GM21447 (cell line): ENCODE measurements at regions not wholly inside any gene's neighbourhood (a gene's known extent, or its start where the extent isn't known, plus 50 kb on each side); places are given as distances from the start of the nearest gene placed in this dataset.

Experiments
- ATAC-seq: cut with Tn5 transposase; IDR thresholded peaks from one replicate; pipeline ENCODE4 v1.9.1; 2021; ENCODE audit not compliant: unreplicated experiment

GRCh38 chr7:19455623-19456022 is 253.2 kb downstream of the POLR1F start:
- ATAC-seq = no peak

GRCh38 chr7:19448091-19448490 is 260.7 kb downstream of the POLR1F start:
- ATAC-seq = no peak

- ATAC-seq = no peak
Measured at GRCh38 chr7:19442016-19442785, 266.6 kb downstream of the POLR1F start.

- ATAC-seq = no peak
Measured at GRCh38 chr7:19439517-19439916, 269.3 kb downstream of the POLR1F start.

- ATAC-seq = no peak
Measured at GRCh38 chr7:19437446-19437845, 271.4 kb downstream of the POLR1F start.

GRCh38 chr7:19427944-19428343 is 280.9 kb downstream of the POLR1F start:
- ATAC-seq = no peak

- ATAC-seq = no peak
Measured at GRCh38 chr7:19421861-19422260, 276.6 kb upstream of the FERD3L start.

- no peak for ATAC-seq
Measured at GRCh38 chr7:19417231-19417630, 272.0 kb upstream of the FERD3L start.

GRCh38 chr7:19415123-19415522 is 269.9 kb upstream of the FERD3L start:
- ATAC-seq = no peak

GRCh38 chr7:19413443-19413965 is 268.3 kb upstream of the FERD3L start:
- no peak for ATAC-seq

- no peak for ATAC-seq
Measured at GRCh38 chr7:19410691-19411090, 265.5 kb upstream of the FERD3L start.

- no peak for ATAC-seq
Measured at GRCh38 chr7:19410106-19410505, 264.9 kb upstream of the FERD3L start.

- no peak for ATAC-seq
Measured at GRCh38 chr7:19408706-19409220, 263.5 kb upstream of the FERD3L start.

- no peak for ATAC-seq
Measured at GRCh38 chr7:19407270-19407669, 262.0 kb upstream of the FERD3L start.

GRCh38 chr7:19405541-19405940 is 260.3 kb upstream of the FERD3L start:
- ATAC-seq = no peak

- ATAC-seq = no peak
Measured at GRCh38 chr7:19404912-19405329, 259.7 kb upstream of the FERD3L start.

- no peak for ATAC-seq
Measured at GRCh38 chr7:19403691-19404090, 258.5 kb upstream of the FERD3L start.

GRCh38 chr7:19401461-19401860 is 256.2 kb upstream of the FERD3L start:
- ATAC-seq = no peak

- ATAC-seq = no peak
Measured at GRCh38 chr7:19400758-19401254, 255.6 kb upstream of the FERD3L start.

- peak; percentile 70 for ATAC-seq
Measured at GRCh38 chr7:19397911-19398310, 252.7 kb upstream of the FERD3L start.

- ATAC-seq = no peak
Measured at GRCh38 chr7:19392246-19392645, 247.0 kb upstream of the FERD3L start.

- ATAC-seq = no peak
Measured at GRCh38 chr7:19390795-19391194, 245.6 kb upstream of the FERD3L start.
